ENCODE measurements at regions not wholly inside any gene's neighbourhood (a gene's known extent, or its start where the extent isn't known, plus 50 kb on each side); places are given as distances from the start of the nearest gene placed in this dataset.

- Histone ChIP-seq H3K36me3 (no peaks in the 10 kb centered on the region), H3K9me3 (no peaks in the 10 kb centered on the region), H3K4me1 (peaks cover 0 to 2% (median 0%) of the 10 kb centered on the region in 4 donors), H3K27ac (no peak overlapping the region), H3K27me3 (no peaks in the 10 kb centered on the region), H3K4me3 (no peak overlapping the region)
- intact Hi-C loops (cut with DNase I; ENCODE audit: low total_unique reads): no loop called here
- no peak for DNase-seq
- no peak for TF ChIP-seq CTCF (IDR thresholded peaks at IDR 0.05)
Observed at GRCh38 chr5:93930098-93930497, 188.7 kb upstream of the POU5F2 start.

- H3K36me3 ChIP-seq: no peaks in the 10 kb centered on the region
- no peak overlapping the region for H3K4me3 ChIP-seq
- no peaks in the 10 kb centered on the region for H3K9me3 ChIP-seq
- no peak for TF ChIP-seq CTCF (IDR thresholded peaks at IDR 0.05)
- DNase-seq: no peak
- no peaks in the 10 kb centered on the region for H3K27me3 ChIP-seq
- H3K4me1 ChIP-seq: peaks cover 0 to 2% (median 0%) of the 10 kb centered on the region in 4 donors
- no peak overlapping the region for H3K27ac ChIP-seq
- intact Hi-C loops (cut with DNase I; ENCODE audit: low total_unique reads): loop anchor here (10.0 kb wide), 1 partner anchor 1234 kb away; no protein-coding TSS in a partner anchor
Observed at GRCh38 chr5:93929131-93929530, 187.7 kb upstream of the POU5F2 start.

- Histone ChIP-seq H3K36me3 (no peaks in the 10 kb centered on the region), H3K27me3 (no peaks in the 10 kb centered on the region), H3K27ac (no peak overlapping the region), H3K4me1 (peaks cover 0 to 2% (median 0%) of the 10 kb centered on the region in 4 donors), H3K9me3 (no peaks in the 10 kb centered on the region), H3K4me3 (no peak overlapping the region)
- intact Hi-C loops (cut with DNase I; ENCODE audit: low total_unique reads): loop anchor here (10.0 kb wide), 1 partner anchor 1232 kb away; no protein-coding TSS in a partner anchor
- no peak for DNase-seq
- TF ChIP-seq CTCF (IDR thresholded peaks at IDR 0.05): no peak
Observed at GRCh38 chr5:93926831-93927620, 185.6 kb upstream of the POU5F2 start.

GRCh38 chr5:93925321-93925720, 183.9 kb upstream of the POU5F2 start:
- intact Hi-C loops (cut with DNase I; ENCODE audit: low total_unique reads): loop anchor here (10.0 kb wide), 1 partner anchor 1231 kb away; no protein-coding TSS in a partner anchor
- Histone ChIP-seq H3K27ac (no peak overlapping the region), H3K36me3 (no peaks in the 10 kb centered on the region), H3K4me1 (no peaks in the 10 kb centered on the region), H3K9me3 (no peaks in the 10 kb centered on the region), H3K27me3 (no peaks in the 10 kb centered on the region), H3K4me3 (no peak overlapping the region)
- no peak for DNase-seq
- no peak for TF ChIP-seq CTCF (IDR thresholded peaks at IDR 0.05)

GRCh38 chr5:93924628-93925027, 183.2 kb upstream of the POU5F2 start:
- no peaks in the 10 kb centered on the region for H3K36me3 ChIP-seq
- intact Hi-C loops (cut with DNase I; ENCODE audit: low total_unique reads): loop anchor here (10.0 kb wide), 1 partner anchor 1230 kb away; no protein-coding TSS in a partner anchor
- no peak for DNase-seq
- no peak overlapping the region for H3K27ac ChIP-seq
- no peaks in the 10 kb centered on the region for H3K4me1 ChIP-seq
- no peak overlapping the region for H3K4me3 ChIP-seq
- no peaks in the 10 kb centered on the region for H3K9me3 ChIP-seq
- TF ChIP-seq CTCF (IDR thresholded peaks at IDR 0.05): no peak
- H3K27me3 ChIP-seq: no peaks in the 10 kb centered on the region

Measured in tibial artery (tissue), 4 donors.